ENCODE measurements at regions not wholly inside any gene's neighbourhood (a gene's known extent, or its start where the extent isn't known, plus 50 kb on each side); places are given as distances from the start of the nearest gene placed in this dataset.

DNA sequence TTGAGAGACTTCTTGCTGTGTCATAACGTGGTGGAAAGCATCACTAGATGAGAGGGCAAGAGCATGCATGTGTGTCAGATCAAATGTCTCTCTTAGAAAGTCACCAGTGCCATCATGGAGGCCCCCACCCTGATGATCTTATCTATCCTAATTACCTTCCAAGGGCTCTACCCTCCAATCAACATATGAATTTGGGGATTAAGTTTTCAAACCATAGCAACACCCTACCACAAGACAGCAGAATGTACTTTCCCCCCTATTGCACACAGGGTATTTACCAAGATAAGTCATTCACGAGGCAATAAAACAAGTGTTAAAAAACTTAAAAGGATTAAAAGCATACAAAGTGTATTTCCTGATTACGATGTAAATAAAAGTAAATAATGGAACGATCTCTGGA, 515.6 kb downstream of the LMO4 start:
- ChIA-PET CTCF (interaction anchor here (0.6 kb wide), 1 partner anchor 887 kb away, joined by 3 read pairs; no protein-coding TSS in a partner anchor), POLR2A (no interaction called here), RAD21 (ENCODE audit: unreplicated experiment) (no interaction called here), SMC1A (ENCODE audit: uncharacterized antibody, unreplicated experiment) (no interaction called here)
- Histone ChIP-seq H3K27ac (ENCODE audit: control insufficient read depth, insufficient read depth) (no peak overlapping the region), H3K79me2 (ENCODE audit: control insufficient read depth, insufficient read depth, low read length) (no peaks in the 10 kb centered on the region), H3K4me1 (ENCODE audit: control insufficient read depth, insufficient read depth, low read length) (no peaks in the 10 kb centered on the region), H2AFZ (ENCODE audit: control insufficient read depth, low read depth, low read length) (no peak overlapping the region), H3K4me3 (no peak overlapping the region), H3K36me3 (ENCODE audit: control insufficient read depth in 2 of 2, insufficient read depth in 2 of 2, low read length in 1 of 2) (no peaks in the 10 kb centered on the region), H3K4me2 (ENCODE audit: control insufficient read depth, insufficient read depth) (no peak overlapping the region), H4K20me1 (ENCODE audit: control insufficient read depth, insufficient read depth) (no peaks in the 10 kb centered on the region), H3K27me3 (replicated peaks in 1 of 2; ENCODE audit: control insufficient read depth in 2 of 2, insufficient read depth in 2 of 2, low read length in 1 of 2) (no peaks in the 10 kb centered on the region), H3K9ac (ENCODE audit: control insufficient read depth, insufficient read depth, low read length) (no peak overlapping the region), H3K9me3 (replicated peaks; ENCODE audit: control insufficient read depth, insufficient read depth, low read length) (no peaks in the 10 kb centered on the region)
- WGBS (ENCODE audit: insufficient coverage, insufficient replicate concordance, low lambda C conversion rate, missing lambda C conversion rate) = 2% methylated on average over 4 of the region's 4 CpGs
- in situ Hi-C loops (cut with MboI) = no loop called here
- no peak for TF ChIP-seq MYB (IDR thresholded peaks at IDR 0.05; ENCODE audit: borderline replicate concordance, low read depth, low read length)
- no peak for TF ChIP-seq EGR1 (IDR thresholded peaks at IDR 0.05; ENCODE audit: borderline replicate concordance in 1 of 2, low read depth in 2 of 2, low read length in 2 of 2)
- TF ChIP-seq RFX5 (IDR thresholded peaks at IDR 0.05; ENCODE audit: low read depth, low read length) = no peak
- TF ChIP-seq ATF7 (IDR thresholded peaks at IDR 0.05; ENCODE audit: low read depth) = no peak
- TF ChIP-seq NR2F1 (conservative IDR thresholded peaks at IDR 0.05) = no peak
- TF ChIP-seq, protein P1, sequence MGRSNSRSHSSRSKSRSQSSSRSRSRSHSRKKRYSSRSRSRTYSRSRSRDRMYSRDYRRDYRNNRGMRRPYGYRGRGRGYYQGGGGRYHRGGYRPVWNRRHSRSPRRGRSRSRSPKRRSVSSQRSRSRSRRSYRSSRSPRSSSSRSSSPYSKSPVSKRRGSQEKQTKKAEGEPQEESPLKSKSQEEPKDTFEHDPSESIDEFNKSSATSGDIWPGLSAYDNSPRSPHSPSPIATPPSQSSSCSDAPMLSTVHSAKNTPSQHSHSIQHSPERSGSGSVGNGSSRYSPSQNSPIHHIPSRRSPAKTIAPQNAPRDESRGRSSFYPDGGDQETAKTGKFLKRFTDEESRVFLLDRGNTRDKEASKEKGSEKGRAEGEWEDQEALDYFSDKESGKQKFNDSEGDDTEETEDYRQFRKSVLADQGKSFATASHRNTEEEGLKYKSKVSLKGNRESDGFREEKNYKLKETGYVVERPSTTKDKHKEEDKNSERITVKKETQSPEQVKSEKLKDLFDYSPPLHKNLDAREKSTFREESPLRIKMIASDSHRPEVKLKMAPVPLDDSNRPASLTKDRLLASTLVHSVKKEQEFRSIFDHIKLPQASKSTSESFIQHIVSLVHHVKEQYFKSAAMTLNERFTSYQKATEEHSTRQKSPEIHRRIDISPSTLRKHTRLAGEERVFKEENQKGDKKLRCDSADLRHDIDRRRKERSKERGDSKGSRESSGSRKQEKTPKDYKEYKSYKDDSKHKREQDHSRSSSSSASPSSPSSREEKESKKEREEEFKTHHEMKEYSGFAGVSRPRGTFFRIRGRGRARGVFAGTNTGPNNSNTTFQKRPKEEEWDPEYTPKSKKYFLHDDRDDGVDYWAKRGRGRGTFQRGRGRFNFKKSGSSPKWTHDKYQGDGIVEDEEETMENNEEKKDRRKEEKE (IDR thresholded peaks at IDR 0.05) = no peak
- TF ChIP-seq NFIC (IDR thresholded peaks at IDR 0.05; ENCODE audit: low read depth, low read length) = no peak
- TF ChIP-seq, protein P2, sequence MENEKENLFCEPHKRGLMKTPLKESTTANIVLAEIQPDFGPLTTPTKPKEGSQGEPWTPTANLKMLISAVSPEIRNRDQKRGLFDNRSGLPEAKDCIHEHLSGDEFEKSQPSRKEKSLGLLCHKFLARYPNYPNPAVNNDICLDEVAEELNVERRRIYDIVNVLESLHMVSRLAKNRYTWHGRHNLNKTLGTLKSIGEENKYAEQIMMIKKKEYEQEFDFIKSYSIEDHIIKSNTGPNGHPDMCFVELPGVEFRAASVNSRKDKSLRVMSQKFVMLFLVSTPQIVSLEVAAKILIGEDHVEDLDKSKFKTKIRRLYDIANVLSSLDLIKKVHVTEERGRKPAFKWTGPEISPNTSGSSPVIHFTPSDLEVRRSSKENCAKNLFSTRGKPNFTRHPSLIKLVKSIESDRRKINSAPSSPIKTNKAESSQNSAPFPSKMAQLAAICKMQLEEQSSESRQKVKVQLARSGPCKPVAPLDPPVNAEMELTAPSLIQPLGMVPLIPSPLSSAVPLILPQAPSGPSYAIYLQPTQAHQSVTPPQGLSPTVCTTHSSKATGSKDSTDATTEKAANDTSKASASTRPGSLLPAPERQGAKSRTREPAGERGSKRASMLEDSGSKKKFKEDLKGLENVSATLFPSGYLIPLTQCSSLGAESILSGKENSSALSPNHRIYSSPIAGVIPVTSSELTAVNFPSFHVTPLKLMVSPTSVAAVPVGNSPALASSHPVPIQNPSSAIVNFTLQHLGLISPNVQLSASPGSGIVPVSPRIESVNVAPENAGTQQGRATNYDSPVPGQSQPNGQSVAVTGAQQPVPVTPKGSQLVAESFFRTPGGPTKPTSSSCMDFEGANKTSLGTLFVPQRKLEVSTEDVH (IDR thresholded peaks at IDR 0.05; ENCODE audit: low read depth, partially characterized antibody) = no peak
- DNase-seq (ENCODE audit: low read depth, low spot score) (no peak), FAIRE-seq (no peak), ATAC-seq (no peak)
- intact Hi-C loops (cut with micrococcal nuclease; ENCODE audit: unreplicated experiment) = no loop called here
- no TSS peak for BruUV-seq (replicated peaks)

Measured in GM12878 (cell line).